HL-60 (cell line): ENCODE measurements at regions not wholly inside any gene's neighbourhood (a gene's known extent, or its start where the extent isn't known, plus 50 kb on each side); places are given as distances from the start of the nearest gene placed in this dataset.

ENCODE experiments used
- CTCF ChIP-seq: IDR thresholded peaks from one replicate; pipeline ENCODE4 v1.5.1; 2011; ENCODE audit warnings: low read length, control low read depth, inconsistent platforms; ENCODE audit not compliant: insufficient read depth
- POLR2AphosphoS5 ChIP-seq: IDR thresholded peaks from 2 replicates; pipeline ENCODE4 v1.6.1; 2012; ENCODE audit warnings: low read depth

GRCh38 chr2:8388781-8389180 is 293.1 kb upstream of the ID2 start:
- no peak for TF ChIP-seq CTCF
- no peak for TF ChIP-seq POLR2AphosphoS5
